Fibroblast of the aortic adventitia (primary cell): ENCODE measurements at regions not wholly inside any gene's neighbourhood (a gene's known extent, or its start where the extent isn't known, plus 50 kb on each side); places are given as distances from the start of the nearest gene placed in this dataset.

ENCODE experiments used
- DNase-seq: peaks from one replicate; pipeline ENCODE4 v3.0.0-alpha.2; 2010; ENCODE audit warnings: low read depth
- H3K4me3 ChIP-seq: 2 replicates; pipeline ENCODE4 v1.5.1; 2011; ENCODE audit warnings: low read depth, mild to moderate bottlenecking, control low read depth, low read length, moderate library complexity
- CTCF ChIP-seq: IDR thresholded peaks from 2 replicates; pipeline ENCODE4 v1.5.1; 2011; ENCODE audit warnings: mild to moderate bottlenecking, low read length, control low read depth, inconsistent platforms; ENCODE audit not compliant: insufficient read depth

DNA sequence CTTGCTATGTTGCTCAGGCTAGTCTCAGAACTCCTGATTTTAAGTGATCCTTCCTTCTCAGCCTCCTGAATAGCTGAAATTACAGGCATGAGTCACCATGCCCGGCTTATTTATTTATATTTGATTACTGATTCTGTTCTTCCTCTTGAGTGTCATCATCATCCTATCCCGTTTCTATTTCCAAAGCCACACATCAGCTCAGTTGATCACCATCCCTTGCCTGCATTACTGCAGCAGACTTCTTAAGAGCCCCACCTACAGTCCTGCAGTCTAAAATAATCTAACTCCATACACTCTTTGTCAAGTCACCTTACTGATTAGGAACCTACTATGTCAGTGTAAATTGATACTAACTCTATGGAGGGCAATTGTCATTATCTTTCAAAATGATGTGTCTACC is 138.9 kb upstream of the RAI14 start:
- no peak for TF ChIP-seq CTCF
- no peak overlapping the region for H3K4me3 ChIP-seq
- DNase-seq, result peak; percentile 58

DNA sequence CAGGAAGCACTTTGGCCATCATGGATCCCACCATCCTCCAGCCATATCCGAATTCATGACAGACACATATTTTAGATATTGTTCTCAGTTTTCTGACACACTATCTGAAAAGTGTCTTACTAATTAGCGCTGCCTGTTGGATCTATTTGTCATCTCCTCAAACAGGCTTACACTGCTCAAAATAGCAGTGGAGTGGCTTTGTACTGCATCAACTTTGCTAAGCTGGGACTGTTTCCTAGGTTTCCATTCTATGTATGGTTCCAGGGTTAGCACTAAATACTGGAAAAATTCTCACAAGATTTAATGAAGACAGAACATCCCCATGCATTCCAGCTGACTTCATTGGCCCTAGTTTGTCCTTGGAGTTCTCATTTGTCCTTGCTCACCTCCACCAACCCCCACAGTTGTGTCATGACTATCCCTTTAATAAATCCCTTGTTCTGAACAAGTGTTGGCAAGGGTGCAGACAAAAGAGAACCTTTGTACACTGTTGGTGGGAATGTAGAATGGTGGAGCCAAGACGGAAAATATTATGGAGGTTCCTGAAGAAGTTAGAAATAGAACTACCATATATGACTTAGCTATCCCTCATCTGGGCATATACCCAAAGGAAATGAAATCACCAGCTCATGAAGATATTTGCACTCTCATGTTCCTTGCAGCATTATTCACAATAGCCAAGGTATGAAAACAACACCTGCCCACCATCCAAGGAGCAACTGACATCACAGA is 136.5 kb upstream of the RAI14 start:
- no peak for TF ChIP-seq CTCF
- peak; percentile 78 for DNase-seq
- H3K4me3 ChIP-seq, result no peak overlapping the region

GRCh38 chr5:34521628-34522290 is 134.4 kb upstream of the RAI14 start:
- no peak overlapping the region for H3K4me3 ChIP-seq
- no peak for TF ChIP-seq CTCF
- no peak for DNase-seq

GRCh38 chr5:34522599-34523386 is 133.3 kb upstream of the RAI14 start:
- peak; percentile 68 for TF ChIP-seq CTCF
- DNase-seq, result peak; percentile 93
- H3K4me3 ChIP-seq, result no peak overlapping the region

DNA sequence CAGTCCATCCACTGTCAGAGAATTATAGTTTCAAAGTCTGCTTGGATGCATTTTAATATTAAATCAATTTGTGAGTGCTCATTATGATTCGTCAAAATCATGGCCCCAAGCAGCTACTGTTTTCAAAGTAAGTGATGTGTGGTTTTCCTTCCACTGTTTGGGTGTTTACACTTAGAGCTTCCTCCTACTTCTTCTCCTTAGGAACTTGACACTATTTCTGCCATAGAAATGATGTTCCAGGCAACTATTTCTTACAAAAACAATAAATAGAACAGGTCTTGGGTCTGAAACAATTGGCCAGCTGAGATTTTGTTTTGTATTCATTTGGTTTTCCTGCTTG is 132.8 kb upstream of the RAI14 start:
- no peak overlapping the region for H3K4me3 ChIP-seq
- TF ChIP-seq CTCF, result no peak
- DNase-seq, result no peak

- no peak for TF ChIP-seq CTCF
- H3K4me3 ChIP-seq, result no peak overlapping the region
- peak; percentile 75 for DNase-seq
Observed at GRCh38 chr5:34524123-34524522, 132.0 kb upstream of the RAI14 start.
